Adrenal gland (tissue), 9 donors: ENCODE measurements at regions not wholly inside any gene's neighbourhood (a gene's known extent, or its start where the extent isn't known, plus 50 kb on each side); places are given as distances from the start of the nearest gene placed in this dataset.
"Not testable (repeated sequence)": the region's sequence is repeated elsewhere in the genome, so short reads cannot be mapped to it uniquely, and the experiment has no call there.

Experiments used
- DNase-seq, 7 donors: peaks; one replicate each; pipeline ENCODE4 v3.0.0-alpha.2; 2019 to 2020
- H3K27ac ChIP-seq, 5 donors: fragments of 200-600 bp; sonication (generic) in 4 of 5; 1 replicate in 3 of 5; 2 replicates in 2 of 5; pipeline versions ENCODE4 v1.5.1 to v1.8.0; 2016 to 2020; ENCODE audit warnings: mild to moderate bottlenecking in 1 of 5
- H3K27me3 ChIP-seq: fragments of 200-600 bp; 2 replicates; pipeline ENCODE4 v1.8.0; 2021
- H3K36me3 ChIP-seq, 2 donors: fragments of 200-600 bp; replicated peaks in 1 of 2; 1 replicate in 1 of 2; 2 replicates in 1 of 2; pipeline versions ENCODE4 v1.5.1 to v1.8.0; 2018 to 2022
- H3K4me1 ChIP-seq, 2 donors: fragments of 200-600 bp; replicated peaks in 1 of 2; 1 replicate in 1 of 2; 2 replicates in 1 of 2; pipeline versions ENCODE4 v1.5.1 to v1.8.0; 2018 to 2021
- H3K4me3 ChIP-seq, 4 donors: fragments of 200-600 bp; sonication (generic) in 3 of 4; one replicate each; pipeline ENCODE4 v1.5.1; 2016 to 2018
- H3K9me3 ChIP-seq, 3 donors: fragments of 200-600 bp; sonication (generic) in 1 of 3; replicated peaks in 1 of 3; 1 replicate in 2 of 3; 2 replicates in 1 of 3; pipeline versions ENCODE4 v1.5.1 to v1.8.0; 2016 to 2021
- POLR2A ChIP-seq, 2 donors: fragments of 450-650 bp; IDR thresholded peaks; one replicate each; pipeline ENCODE4 v1.6.1; 2017; ENCODE audit warnings: antibody characterized with exemption in 2 of 2, mild to moderate bottlenecking in 2 of 2, moderate library complexity in 1 of 2
- WGBS, 4 donors: extraction: QIAGEN DNeasy Blood & Tissue Kit in 2 of 4; methylation state at CpG; one replicate each; pipeline versions ENCODE4 v1.1.5 to v1.1.7; 2013 to 2017; 5-methylcytosine and 5-hydroxymethylcytosine counted together
- intact Hi-C, 2 donors: fragments of 100-400 bp; cut with DNase I; formaldehyde crosslinking; loops; one replicate each; pipeline versions ENCODE4 v1.14.1 to v1.15.0; 2022 to 2023
- TF ChIP-seq, protein P1 (sequence below), 6 experiments: fragments of 450-650 bp in 4 of 6; fragments of 200-600 bp in 2 of 6; sonication (generic) in 1 of 6; IDR thresholded peaks; 1 replicate in 5 of 6; 2 replicates in 1 of 6; pipeline versions ENCODE4 v1.5.1 to v1.8.0; 2016 to 2021; ENCODE audit warnings: antibody characterized with exemption in 6 of 6, mild to moderate bottlenecking in 2 of 6, moderate library complexity in 1 of 6
- donor health status: healthy with polysubstance abuse.
- donor health status: Bipolar disorder and iron deficiency.
- donor health status: DM: yes; HTN: yes; CAD: no.
- donor health status: DM: no; HTN: no; CAD: no.
- donor health status: DM: no; HTN: no; CAD: no.

GRCh38 chr1:103441342-103441741 is 84.2 kb upstream of the RNPC3 start:
- Histone ChIP-seq H3K4me1 (no peaks in the 10 kb centered on the region), H3K9me3 (no peaks in the 10 kb centered on the region), H3K27me3 (no peaks in the 10 kb centered on the region), H3K27ac (no peak overlapping the region), H3K36me3 (no peaks in the 10 kb centered on the region), H3K4me3 (no peak overlapping the region)
- no peak for DNase-seq
- intact Hi-C loops = no loop called here
- TF ChIP-seq, protein P1, sequence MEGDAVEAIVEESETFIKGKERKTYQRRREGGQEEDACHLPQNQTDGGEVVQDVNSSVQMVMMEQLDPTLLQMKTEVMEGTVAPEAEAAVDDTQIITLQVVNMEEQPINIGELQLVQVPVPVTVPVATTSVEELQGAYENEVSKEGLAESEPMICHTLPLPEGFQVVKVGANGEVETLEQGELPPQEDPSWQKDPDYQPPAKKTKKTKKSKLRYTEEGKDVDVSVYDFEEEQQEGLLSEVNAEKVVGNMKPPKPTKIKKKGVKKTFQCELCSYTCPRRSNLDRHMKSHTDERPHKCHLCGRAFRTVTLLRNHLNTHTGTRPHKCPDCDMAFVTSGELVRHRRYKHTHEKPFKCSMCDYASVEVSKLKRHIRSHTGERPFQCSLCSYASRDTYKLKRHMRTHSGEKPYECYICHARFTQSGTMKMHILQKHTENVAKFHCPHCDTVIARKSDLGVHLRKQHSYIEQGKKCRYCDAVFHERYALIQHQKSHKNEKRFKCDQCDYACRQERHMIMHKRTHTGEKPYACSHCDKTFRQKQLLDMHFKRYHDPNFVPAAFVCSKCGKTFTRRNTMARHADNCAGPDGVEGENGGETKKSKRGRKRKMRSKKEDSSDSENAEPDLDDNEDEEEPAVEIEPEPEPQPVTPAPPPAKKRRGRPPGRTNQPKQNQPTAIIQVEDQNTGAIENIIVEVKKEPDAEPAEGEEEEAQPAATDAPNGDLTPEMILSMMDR (IDR thresholded peaks at IDR 0.05) = no peak
- no peak for TF ChIP-seq POLR2A (IDR thresholded peaks at IDR 0.05)
- WGBS, 4 donors = 71 to 82% (median 73%) methylated on average over 3 of the region's 3 CpGs

- H3K4me3 ChIP-seq, H3K9me3 ChIP-seq, H3K27me3 ChIP-seq, H3K27ac ChIP-seq, H3K4me1 ChIP-seq, H3K36me3 ChIP-seq, intact Hi-C loops, DNase-seq: not testable (repeated sequence)
- WGBS, 4 donors = 53 to 59% (median 55%) methylated on average over 4 of the region's 4 CpGs
Observed at GRCh38 chr1:103436568-103437100, 88.9 kb upstream of the RNPC3 start.

DNA sequence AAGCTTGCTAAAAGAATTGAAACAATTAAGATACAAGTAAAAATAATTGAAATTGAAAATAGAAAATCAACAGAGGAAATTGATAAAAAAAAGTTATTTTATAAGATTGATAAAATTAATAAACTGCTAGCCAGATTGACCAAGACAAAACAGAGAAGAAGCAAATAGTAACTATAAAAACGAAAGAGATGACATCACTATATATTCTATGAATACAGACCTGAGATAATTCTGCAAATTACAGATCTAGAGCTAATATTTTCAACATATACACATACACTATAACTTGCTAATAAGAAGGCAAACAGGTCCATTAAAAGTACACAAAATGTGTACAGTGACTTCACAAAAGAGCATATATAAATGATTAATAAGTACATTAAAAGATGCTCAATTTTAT is 90.1 kb upstream of the RNPC3 start:
- Histone ChIP-seq H3K4me3 (no peak overlapping the region), H3K27me3 (no peaks in the 10 kb centered on the region), H3K27ac (no peak overlapping the region), H3K4me1 (no peaks in the 10 kb centered on the region), H3K9me3 (no peaks in the 10 kb centered on the region), H3K36me3 (no peaks in the 10 kb centered on the region)
- no peak for DNase-seq
- intact Hi-C loops = no loop called here
- WGBS, 4 donors = 59 to 75% (median 63%) methylated on average over 1 of the region's 1 CpG
- TF ChIP-seq, protein P1 (IDR thresholded peaks at IDR 0.05) = no peak

- Histone ChIP-seq H3K27me3 (no peaks in the 10 kb centered on the region), H3K9me3 (no peaks in the 10 kb centered on the region), H3K27ac (no peak overlapping the region), H3K4me3 (no peak overlapping the region), H3K36me3 (no peaks in the 10 kb centered on the region), H3K4me1 (no peaks in the 10 kb centered on the region)
- intact Hi-C loops = no loop called here
- no peak for DNase-seq
- TF ChIP-seq, protein P1 (IDR thresholded peaks at IDR 0.05) = no peak
- TF ChIP-seq POLR2A (IDR thresholded peaks at IDR 0.05) = no peak
- 87 to 100% (median 89%) methylated on average over 2 of the region's 2 CpGs for WGBS, 4 donors
Observed at GRCh38 chr1:103424650-103425049, 100.8 kb upstream of the RNPC3 start.

DNA sequence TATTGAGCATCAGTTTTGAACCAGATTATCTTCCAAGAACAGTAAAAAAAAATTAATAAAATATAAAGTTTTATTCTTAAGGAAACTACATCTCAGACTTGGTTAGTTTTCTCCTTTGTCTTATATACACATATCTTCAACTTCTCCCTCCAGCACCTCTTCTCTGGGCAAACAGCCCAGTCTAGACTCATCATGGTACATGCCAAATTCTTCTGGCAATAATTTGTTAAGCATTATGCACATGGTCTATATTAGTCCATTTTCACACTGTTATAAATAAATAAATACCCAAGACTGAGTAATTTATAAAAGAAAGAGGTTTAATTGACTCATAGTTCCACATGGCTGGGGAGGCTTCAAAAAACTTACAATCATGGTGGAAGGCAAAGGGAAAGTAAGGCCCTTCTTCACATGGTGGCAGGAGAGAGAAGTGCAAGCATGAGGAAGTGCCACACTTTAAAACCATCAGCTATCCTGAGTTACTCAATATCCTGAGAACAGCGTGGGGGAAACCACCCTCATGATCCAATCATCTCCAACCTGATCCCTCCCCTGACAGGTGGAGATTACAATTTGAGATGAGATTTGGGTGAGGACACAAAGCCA is 108.7 kb upstream of the RNPC3 start:
- H3K27me3 ChIP-seq = no peaks in the 10 kb centered on the region
- H3K4me3 ChIP-seq = no peak overlapping the region
- H3K36me3 ChIP-seq = no peaks in the 10 kb centered on the region
- no peaks in the 10 kb centered on the region for H3K4me1 ChIP-seq
- WGBS, 4 donors = 66 to 75% (median 69%) methylated on average over 1 of the region's 1 CpG
- H3K27ac ChIP-seq = no peak overlapping the region
- no peak for TF ChIP-seq POLR2A (IDR thresholded peaks at IDR 0.05)
- TF ChIP-seq, protein P1 (IDR thresholded peaks at IDR 0.05) = no peak
- no peak for DNase-seq
- no peaks in the 10 kb centered on the region for H3K9me3 ChIP-seq
- intact Hi-C loops = no loop called here
